Left lobe of liver (tissue), 2 donors: ENCODE measurements at regions not wholly inside any gene's neighbourhood (a gene's known extent, or its start where the extent isn't known, plus 50 kb on each side); places are given as distances from the start of the nearest gene placed in this dataset.

Experiments
- ATAC-seq: fragments of 200-7000 bp; cut with Tn5 transposase; one replicate; pipeline ENCODE4 v1.9.1; 2020; ENCODE audit warnings: mild to moderate bottlenecking, moderate library complexity
- DNase-seq: peaks from one replicate; pipeline ENCODE4 v3.0.0-alpha.2; 2020; ENCODE audit warnings: low spot score
- donor health status: DM: no; HTN: no; CAD: no; lungs with moderate emphysema.
- donor health status: DM: no; HTN: yes; CAD: no.

- no peak for DNase-seq
- no peak for ATAC-seq
Measured at GRCh38 chr14:41409806-41410205, 196.9 kb upstream of the LRFN5 start.

GRCh38 chr14:41404126-41404525 lies 202.6 kb upstream of the LRFN5 start:
- DNase-seq, result no peak

GRCh38 chr14:41403360-41403759 lies 203.3 kb upstream of the LRFN5 start:
- DNase-seq (no peak), ATAC-seq (no peak)

More at GRCh38 chr14:41404126-41404525, 202.6 kb upstream of the LRFN5 start:
- no peak for ATAC-seq

- no peak for ATAC-seq
- DNase-seq, result no peak
Measured at GRCh38 chr14:41397926-41398325, 208.8 kb upstream of the LRFN5 start.

GRCh38 chr14:41393512-41393911 lies 213.2 kb upstream of the LRFN5 start:
- no peak for ATAC-seq
- no peak for DNase-seq

- ATAC-seq, result no peak
- no peak for DNase-seq
Measured at GRCh38 chr14:41392226-41392625, 214.4 kb upstream of the LRFN5 start.

GRCh38 chr14:41389355-41389754 lies 217.3 kb upstream of the LRFN5 start:
- no peak for DNase-seq
- ATAC-seq, result no peak

- DNase-seq (no peak), ATAC-seq (no peak)
Measured at GRCh38 chr14:41385797-41386196, 220.9 kb upstream of the LRFN5 start.

- DNase-seq, result no peak
Measured at GRCh38 chr14:41380017-41380416, 226.7 kb upstream of the LRFN5 start.

GRCh38 chr14:41378526-41378925 lies 228.2 kb upstream of the LRFN5 start:
- ATAC-seq (no peak), DNase-seq (no peak)

More at GRCh38 chr14:41380017-41380416, 226.7 kb upstream of the LRFN5 start:
- ATAC-seq, result no peak

GRCh38 chr14:41377932-41378331 lies 228.7 kb upstream of the LRFN5 start:
- ATAC-seq (no peak), DNase-seq (no peak)

GRCh38 chr14:41374092-41374491 lies 232.6 kb upstream of the LRFN5 start:
- ATAC-seq (no peak), DNase-seq (no peak)

GRCh38 chr14:41362139-41362538 lies 244.5 kb upstream of the LRFN5 start:
- no peak for ATAC-seq

GRCh38 chr14:41360126-41360525 lies 246.6 kb upstream of the LRFN5 start:
- ATAC-seq (no peak), DNase-seq (no peak)

More at GRCh38 chr14:41362139-41362538, 244.5 kb upstream of the LRFN5 start:
- no peak for DNase-seq

- DNase-seq (no peak), ATAC-seq (no peak)
Measured at GRCh38 chr14:41355866-41356265, 250.8 kb upstream of the LRFN5 start.

GRCh38 chr14:41350476-41350875 lies 256.2 kb upstream of the LRFN5 start:
- DNase-seq, result no peak
- no peak for ATAC-seq

GRCh38 chr14:41349289-41349910 lies 257.3 kb upstream of the LRFN5 start:
- ATAC-seq (no peak), DNase-seq (no peak)

- ATAC-seq, result no peak
- no peak for DNase-seq
Measured at GRCh38 chr14:41343857-41344256, 262.8 kb upstream of the LRFN5 start.

- no peak for DNase-seq
- no peak for ATAC-seq
Measured at GRCh38 chr14:41313196-41313595, 293.5 kb upstream of the LRFN5 start.

- DNase-seq, result no peak
- ATAC-seq, result no peak
Measured at GRCh38 chr14:41303506-41303905, 303.2 kb upstream of the LRFN5 start.

- no peak for DNase-seq
- no peak for ATAC-seq
Measured at GRCh38 chr14:41302776-41303175, 303.9 kb upstream of the LRFN5 start.

- DNase-seq, result no peak
- ATAC-seq, result no peak
Measured at GRCh38 chr14:41299924-41300323, 306.8 kb upstream of the LRFN5 start.

- ATAC-seq, result no peak
- DNase-seq, result no peak
Measured at GRCh38 chr14:41298328-41298690, 308.4 kb upstream of the LRFN5 start.
